AG04449 (cell line): ENCODE measurements at regions not wholly inside any gene's neighbourhood (a gene's known extent, or its start where the extent isn't known, plus 50 kb on each side); places are given as distances from the start of the nearest gene placed in this dataset.

Experiments
- CTCF ChIA-PET: fragments of 350-600 bp; formaldehyde crosslinking; extraction: SDS; loops from one replicate; lab custom pipeline; 2021; ENCODE audit warnings: antibody characterized with exemption; lab: Yijun Ruan, JAX
- POLR2A ChIA-PET: fragments of 400-600, 350-600 bp; formaldehyde crosslinking; extraction: SDS; loops from one replicate; lab custom pipeline; 2020; ENCODE audit warnings: antibody characterized with exemption, inconsistent platforms; lab: Yijun Ruan, JAX
- DNase-seq: peaks from one replicate; pipeline ENCODE4 v3.0.0-alpha.2; 2010; ENCODE audit warnings: low read depth, low spot score
- H3K4me3 ChIP-seq: 2 replicates; pipeline ENCODE4 v1.5.1; 2011; ENCODE audit warnings: low read depth, mild to moderate bottlenecking, control low read depth, low read length
- CTCF ChIP-seq: IDR thresholded peaks from one replicate; pipeline ENCODE4 v1.5.1; 2011; ENCODE audit warnings: mild to moderate bottlenecking, moderate library complexity, low read length, control low read depth, inconsistent platforms; ENCODE audit not compliant: insufficient read depth; ENCODE audit errors: missing control alignments

- ChIA-PET CTCF (no interaction called here), POLR2A (no interaction called here)
- TF ChIP-seq CTCF, result no peak
- H3K4me3 ChIP-seq, result no peak overlapping the region
- DNase-seq, result no peak
Measured at GRCh38 chr17:34816848-34817247, 144.4 kb downstream of the CCT6B start.

- ChIA-PET POLR2A (no interaction called here), CTCF (no interaction called here)
- no peak for DNase-seq
- no peak overlapping the region for H3K4me3 ChIP-seq
- no peak for TF ChIP-seq CTCF
Measured at GRCh38 chr17:34813290-34813689, 148.0 kb downstream of the CCT6B start.

- ChIA-PET CTCF (no interaction called here), POLR2A (no interaction called here)
- no peak overlapping the region for H3K4me3 ChIP-seq
- no peak for TF ChIP-seq CTCF
- no peak for DNase-seq
Measured at GRCh38 chr17:34811561-34811960, 149.7 kb downstream of the CCT6B start.

GRCh38 chr17:34800661-34801060 is 160.6 kb downstream of the CCT6B start:
- CTCF ChIA-PET, result no interaction called here

GRCh38 chr17:34799751-34800150 is 161.5 kb downstream of the CCT6B start:
- CTCF ChIA-PET, result no interaction called here

More at GRCh38 chr17:34800661-34801060, 160.6 kb downstream of the CCT6B start:
- H3K4me3 ChIP-seq, result no peak overlapping the region
- TF ChIP-seq CTCF, result no peak
- DNase-seq, result no peak
- POLR2A ChIA-PET, result no interaction called here

GRCh38 chr17:34798581-34798980 is 162.7 kb downstream of the CCT6B start:
- DNase-seq, result no peak
- CTCF ChIA-PET, result no interaction called here
- POLR2A ChIA-PET, result no interaction called here

More at GRCh38 chr17:34799751-34800150, 161.5 kb downstream of the CCT6B start:
- POLR2A ChIA-PET, result no interaction called here
- DNase-seq, result no peak
- no peak for TF ChIP-seq CTCF
- H3K4me3 ChIP-seq, result no peak overlapping the region

More at GRCh38 chr17:34798581-34798980, 162.7 kb downstream of the CCT6B start:
- no peak overlapping the region for H3K4me3 ChIP-seq
- TF ChIP-seq CTCF, result no peak
